SIG-M5 treated with dmso at 0.1 percent for 504 hours (cell line): ENCODE measurements at regions not wholly inside any gene's neighbourhood (a gene's known extent, or its start where the extent isn't known, plus 50 kb on each side); places are given as distances from the start of the nearest gene placed in this dataset.

ENCODE experiments used
- DNase-seq: peaks from one replicate; lab custom pipeline; 2025; ENCODE audit not compliant: unreplicated experiment; lab: John Stamatoyannopoulos, UW

DNA sequence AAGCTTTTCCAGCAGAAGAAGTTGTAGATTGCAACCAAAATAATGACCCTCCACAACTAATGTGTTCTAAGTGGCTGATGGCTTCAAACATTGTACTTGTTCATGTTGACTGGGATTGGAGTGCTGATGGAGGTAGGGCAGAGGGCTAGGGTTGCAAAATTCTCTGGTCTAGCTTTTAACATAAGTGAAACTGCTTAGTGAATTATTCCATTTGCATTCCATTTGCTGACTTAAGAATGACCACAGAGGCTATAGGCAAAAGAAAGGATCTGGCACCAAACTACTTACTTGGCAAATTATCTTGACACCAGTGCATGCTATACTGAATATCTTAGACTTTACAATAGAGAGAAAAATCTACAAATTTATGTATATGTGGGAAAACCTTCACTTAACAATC, 287.0 kb downstream of the FGF9 start:
- DNase-seq, result no peak

GRCh38 chr13:21960108-21960507, 289.2 kb downstream of the FGF9 start:
- DNase-seq, result no peak

- no peak for DNase-seq
Measured at GRCh38 chr13:21964686-21965085, 293.8 kb downstream of the FGF9 start.

DNA sequence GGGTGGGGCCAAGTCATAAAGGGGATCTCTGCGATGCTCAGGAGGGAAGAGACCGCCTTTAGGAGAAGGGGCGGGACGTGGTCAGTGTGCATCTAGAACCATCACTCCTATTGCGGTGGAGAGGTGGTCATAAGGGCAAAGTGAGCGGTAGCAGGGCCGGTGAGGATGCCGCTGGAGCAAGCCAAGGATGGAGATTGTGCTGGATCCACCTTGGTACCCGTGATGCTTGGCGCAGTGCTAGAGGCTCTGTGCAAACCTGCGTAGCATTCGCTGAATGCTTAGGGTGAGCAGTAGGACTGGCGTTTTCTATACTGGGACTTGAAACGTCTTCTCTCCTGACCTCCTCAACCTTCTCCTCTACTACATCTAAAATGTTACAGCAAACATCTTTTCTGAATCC, 294.2 kb downstream of the FGF9 start:
- DNase-seq, result no peak

DNA sequence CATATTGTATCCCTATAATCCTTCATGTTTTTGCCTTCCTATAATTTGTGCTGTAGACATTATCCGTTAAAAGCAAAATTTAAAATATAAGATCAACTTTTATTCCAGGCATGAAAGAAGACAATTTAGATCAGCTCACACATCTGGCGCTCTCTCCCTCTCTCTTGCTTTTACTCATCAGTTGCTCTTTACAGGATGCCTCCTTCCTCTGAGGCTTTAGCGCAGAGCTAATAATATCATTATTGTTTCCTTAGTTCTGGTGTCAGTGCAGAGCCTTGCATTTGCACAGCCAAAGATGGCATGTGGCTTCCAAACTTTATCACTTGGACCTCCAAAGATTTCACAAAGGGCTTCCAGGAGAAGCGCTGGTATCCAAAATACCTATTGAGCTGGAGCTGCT, 295.1 kb downstream of the FGF9 start:
- DNase-seq, result no peak

- DNase-seq, result no peak
Measured at GRCh38 chr13:21967871-21968270, 297.0 kb downstream of the FGF9 start.

- DNase-seq, result no peak
Measured at GRCh38 chr13:21970172-21970571, 299.3 kb downstream of the FGF9 start.

DNA sequence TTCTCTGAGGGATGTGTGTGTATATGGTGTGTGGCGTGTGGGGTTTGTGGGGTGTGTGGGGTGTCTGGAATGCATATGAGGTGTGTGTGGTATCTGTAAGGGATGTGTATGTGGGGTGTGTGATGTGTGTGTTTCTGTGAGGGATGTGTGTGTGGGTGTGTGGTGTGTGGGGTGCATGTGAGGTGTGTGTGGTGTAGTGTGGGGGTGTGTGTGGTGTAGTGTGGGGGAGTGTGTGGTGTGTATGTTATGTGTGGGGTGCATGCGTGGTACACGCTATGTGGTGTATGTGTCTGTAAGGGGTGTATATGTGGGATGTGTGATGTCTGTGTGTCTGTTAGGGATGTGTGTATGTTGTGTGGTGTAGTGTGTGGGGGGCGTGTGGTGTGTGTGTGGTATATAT, 300.0 kb downstream of the FGF9 start:
- DNase-seq, result no peak

DNA sequence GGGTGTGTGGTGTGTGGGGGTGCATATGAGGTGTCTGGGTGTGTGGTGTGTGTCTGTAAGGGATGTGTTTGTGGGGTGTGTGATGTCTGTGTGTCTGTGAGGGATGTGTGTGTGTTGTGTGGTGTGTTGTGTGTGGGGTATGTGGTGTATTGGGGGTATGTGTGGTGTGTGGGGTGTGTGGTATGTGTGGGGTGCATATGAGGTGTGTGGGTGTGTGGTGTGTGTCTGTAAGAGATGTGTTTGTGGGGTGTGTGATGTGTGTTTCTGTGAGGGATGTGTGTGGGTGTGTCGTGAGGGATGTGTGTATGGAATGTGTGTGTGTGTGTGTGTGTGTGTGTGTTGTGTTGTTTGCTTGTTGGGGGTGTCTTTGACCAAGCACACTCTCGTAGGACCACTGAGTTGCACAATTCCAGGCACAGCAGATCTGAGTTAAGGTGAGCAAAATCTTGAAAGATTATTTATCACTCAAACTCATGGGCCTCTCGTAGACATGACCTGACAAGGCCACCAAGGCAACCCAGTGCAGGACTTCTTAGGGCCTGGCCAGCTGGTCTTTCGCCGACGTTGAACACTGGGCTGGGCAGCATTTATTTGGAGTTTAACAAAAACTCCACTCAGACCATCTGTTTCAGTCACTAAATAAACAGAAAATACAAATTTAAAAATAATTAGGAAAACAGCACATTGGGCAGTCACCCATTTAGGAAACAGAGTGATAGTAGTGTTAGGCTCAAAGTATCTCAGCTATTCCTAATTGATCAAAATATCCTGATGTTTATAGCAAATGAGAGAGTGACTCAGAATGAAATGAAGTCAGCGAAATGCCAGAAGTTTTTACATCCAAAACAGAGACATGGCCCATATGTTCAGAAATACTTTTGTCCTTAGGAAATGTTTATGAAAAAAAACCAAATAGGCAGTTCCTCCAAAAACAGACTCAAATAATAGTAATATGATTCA, 301.1 kb downstream of the FGF9 start:
- DNase-seq, result no peak

DNA sequence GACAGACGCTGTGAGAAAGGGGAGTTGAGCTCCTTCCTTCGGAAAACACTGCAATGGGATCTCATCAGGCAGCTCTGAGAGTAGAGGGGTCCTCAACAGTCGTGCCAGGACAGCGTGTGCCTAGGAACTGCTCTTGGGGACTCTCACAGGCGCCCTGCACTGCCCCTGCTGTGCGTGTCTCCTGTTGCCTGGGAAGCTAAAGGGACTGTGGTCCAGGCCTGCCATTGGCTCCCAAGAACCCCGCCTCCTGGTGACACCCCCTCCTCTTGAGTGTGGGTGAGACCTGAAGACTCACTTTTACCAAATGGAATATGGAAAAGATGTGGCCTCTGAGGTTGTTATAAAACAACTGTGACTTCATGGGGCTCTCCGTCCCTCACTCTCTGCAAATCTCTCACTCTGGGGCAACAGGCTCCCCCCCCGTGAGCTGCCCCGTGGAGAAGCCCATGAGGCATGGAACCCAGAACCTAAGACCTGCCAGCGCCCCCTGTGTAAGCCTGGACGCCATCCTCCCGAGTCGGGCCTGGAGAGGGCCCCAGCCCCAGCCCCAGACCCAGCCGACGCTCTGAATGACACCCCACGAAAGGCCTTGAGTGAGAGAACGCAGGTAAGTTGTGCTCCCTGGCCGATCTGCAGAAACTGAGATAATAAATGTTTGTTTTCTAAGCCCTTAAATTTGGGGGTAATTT, 302.7 kb downstream of the FGF9 start:
- DNase-seq, result no peak

DNA sequence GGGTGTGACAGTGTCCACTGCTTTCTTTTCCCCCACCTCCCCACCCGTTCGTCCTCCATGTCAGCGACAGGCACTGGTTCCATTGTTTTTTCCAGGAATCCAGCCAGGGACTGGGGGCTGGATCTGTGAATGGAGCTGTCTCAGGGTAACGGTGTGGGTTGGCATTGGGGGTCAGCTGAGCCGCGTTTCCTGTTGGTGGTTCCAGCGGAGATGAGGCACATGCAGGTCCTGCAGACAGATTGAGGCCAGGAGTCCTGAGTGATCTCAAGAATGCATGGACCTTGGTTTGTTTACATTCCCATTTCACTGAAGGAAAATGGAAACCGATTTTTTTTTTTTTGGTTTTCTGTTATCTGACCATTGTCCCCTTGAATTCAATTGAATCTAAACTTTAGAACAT, 303.9 kb downstream of the FGF9 start:
- no peak for DNase-seq

DNA sequence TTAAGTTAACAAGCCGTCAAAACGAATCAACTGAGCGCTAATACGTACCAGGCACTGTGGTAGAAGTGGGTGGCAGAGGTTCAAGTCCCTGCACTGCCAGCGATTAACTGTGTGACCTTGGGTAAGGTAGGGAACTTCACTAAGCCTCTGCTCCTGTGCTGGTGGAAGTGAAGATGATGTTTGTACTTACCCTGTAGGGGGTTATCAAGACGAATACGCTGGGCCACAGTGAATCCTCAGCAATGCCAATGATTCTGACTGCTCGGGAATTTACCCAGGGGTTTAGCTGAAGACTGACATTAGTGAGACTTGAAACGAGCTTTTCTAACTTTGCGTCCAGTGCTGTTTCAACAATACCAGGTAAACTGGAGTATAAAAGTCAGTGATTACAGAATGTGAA, 305.3 kb downstream of the FGF9 start:
- DNase-seq, result no peak

DNA sequence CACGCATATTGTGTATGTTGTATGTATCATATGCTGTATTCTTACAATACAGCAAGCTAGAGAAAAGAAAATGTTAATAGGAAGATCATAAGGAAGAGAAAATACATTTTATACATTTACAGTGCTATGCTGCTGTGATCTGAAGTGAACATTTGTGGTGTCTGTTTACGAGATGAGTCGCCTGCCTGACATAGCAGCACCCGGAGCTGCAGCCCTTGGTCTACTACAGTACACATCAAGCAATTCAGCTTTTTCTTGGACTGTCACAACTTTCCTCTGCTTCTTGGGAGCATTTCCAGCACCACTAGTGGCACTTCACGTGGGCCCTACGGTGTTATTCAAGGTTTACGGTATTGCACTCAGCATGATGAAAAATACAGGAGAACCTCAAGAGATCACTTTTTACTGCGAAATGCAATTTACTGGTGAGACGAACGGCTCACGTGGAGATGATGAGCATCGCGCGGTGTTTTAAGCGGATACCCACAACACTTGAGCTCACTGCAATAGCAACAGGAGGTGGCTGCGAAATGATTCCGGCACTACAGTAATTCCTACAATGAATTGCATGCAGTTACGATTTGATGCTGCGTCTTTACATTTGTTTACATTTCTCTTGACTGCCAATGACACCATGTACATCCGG, 308.4 kb downstream of the FGF9 start:
- no peak for DNase-seq

GRCh38 chr13:21980049-21980448, 309.2 kb downstream of the FGF9 start:
- no peak for DNase-seq

DNA sequence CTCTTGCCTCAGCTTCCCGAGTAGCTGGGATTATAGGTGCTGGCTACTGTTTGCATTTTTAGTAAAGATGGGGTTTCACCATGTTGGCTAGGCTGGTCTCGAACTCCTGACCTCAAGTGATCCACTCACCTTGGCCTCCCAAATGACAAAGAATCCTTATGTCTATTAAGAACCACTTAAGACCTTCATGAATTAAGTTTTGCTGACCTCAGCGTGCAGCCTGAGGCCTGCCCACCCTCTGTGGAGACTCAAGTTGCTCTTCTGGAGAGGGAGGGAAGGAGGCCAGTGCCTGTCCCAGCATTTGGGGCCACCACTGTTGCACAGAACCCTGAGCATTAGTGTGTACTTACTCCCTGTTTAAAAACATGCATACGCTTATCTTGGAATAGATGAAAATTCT, 313.3 kb downstream of the FGF9 start:
- DNase-seq, result no peak

DNA sequence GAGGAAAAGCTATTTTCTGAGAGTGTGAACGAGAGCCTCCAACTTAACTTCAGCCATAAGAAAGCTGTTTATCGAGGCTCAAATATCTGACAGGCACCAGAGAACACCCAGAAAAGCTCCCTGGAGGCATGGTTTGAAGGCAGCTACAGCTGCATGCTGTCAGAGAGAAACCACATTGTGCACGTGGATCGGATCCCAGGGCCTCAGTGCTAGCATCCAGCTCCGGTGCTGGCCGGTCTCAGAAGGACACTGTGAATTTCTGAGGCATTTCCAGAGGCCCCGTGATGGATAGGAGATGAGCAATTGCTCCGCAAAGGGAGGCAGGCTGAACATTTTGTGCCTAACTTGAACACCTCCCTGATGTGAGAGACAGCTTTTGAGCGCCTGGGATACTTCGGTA, 315.7 kb downstream of the FGF9 start:
- DNase-seq, result no peak

GRCh38 chr13:21987793-21988192, 316.9 kb downstream of the FGF9 start:
- DNase-seq, result no peak

DNA sequence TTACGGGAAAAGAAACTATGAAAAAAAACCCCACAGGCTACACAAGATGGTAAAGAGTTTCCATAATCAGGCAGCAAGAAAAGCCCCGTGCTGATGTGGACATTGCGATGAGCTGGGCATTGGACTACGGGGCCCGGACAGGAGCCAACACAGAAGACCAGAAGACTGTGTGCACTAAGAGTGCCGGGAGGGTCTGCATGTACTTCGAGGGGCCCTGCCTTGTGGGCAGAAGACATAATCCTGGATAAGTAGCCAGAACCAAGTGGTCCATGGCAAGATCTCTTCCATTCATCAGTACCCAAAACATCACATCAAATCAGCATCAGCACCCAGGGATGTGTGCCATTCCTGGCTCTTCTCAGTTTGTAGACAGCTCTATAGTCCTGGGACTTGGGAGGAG, 317.8 kb downstream of the FGF9 start:
- no peak for DNase-seq

GRCh38 chr13:21996049-21996448, 325.2 kb downstream of the FGF9 start:
- DNase-seq, result no peak

GRCh38 chr13:21997726-21998125, 326.9 kb downstream of the FGF9 start:
- DNase-seq, result no peak

DNA sequence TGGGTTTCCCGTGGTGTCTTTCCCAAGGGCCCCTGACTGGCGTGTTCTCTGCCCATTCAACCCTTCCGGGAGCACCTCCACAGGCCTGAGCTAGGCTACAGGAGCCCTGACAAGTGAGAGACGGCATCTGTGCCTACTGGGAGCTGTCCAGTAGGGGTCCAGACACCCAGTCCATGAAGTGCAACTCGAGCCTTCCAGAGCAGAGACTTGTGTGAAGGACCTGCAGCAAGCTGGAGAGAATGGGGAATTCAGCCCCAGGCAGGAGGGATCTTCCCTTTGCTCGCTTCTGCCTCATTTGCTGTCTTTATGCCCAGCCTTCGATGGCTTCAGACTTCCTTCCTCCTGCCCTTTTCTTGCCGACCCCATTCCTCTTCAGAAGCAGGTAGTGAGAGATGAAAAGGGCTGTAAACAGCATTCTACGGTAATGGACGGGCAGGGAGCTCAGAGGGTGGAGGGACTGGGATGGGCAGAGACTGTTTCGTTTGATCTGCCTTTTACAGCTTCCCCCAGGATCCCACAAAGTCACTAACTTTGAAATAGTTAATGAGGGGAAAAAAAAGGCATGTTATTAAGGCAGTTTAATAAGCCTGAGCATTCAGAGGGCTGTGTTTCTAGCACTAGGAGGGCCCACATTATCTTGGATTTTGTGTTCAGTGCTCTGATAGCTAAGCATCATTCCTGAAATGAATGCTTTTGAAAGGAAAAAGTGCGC, 327.6 kb downstream of the FGF9 start:
- DNase-seq, result no peak
